Upper lobe of left lung (tissue), 6 donors: ENCODE measurements at regions not wholly inside any gene's neighbourhood (a gene's known extent, or its start where the extent isn't known, plus 50 kb on each side); places are given as distances from the start of the nearest gene placed in this dataset.

Experiments used
- ATAC-seq, 2 donors: fragments of 200-7000 bp; cut with Tn5 transposase; one replicate each; pipeline ENCODE4 v1.9.1; 2022; ENCODE audit warnings: mild to moderate bottlenecking in 2 of 2, moderate library complexity in 2 of 2; ENCODE audit not compliant: low FRiP score in 2 of 2
- DNase-seq, 2 donors: peaks; one replicate each; pipeline ENCODE4 v3.0.0-alpha.2; 2019 to 2020
- H3K27ac ChIP-seq, 4 donors: fragments of 200-600 bp; sonication (generic); one replicate each; pipeline ENCODE4 v1.5.1; 2016 to 2019
- H3K27me3 ChIP-seq, 4 donors: fragments of 200-600 bp; sonication (generic); one replicate each; pipeline ENCODE4 v1.5.1; 2017 to 2019
- H3K36me3 ChIP-seq, 4 donors: fragments of 200-600 bp; sonication (generic); one replicate each; pipeline ENCODE4 v1.5.1; 2016 to 2019
- H3K4me1 ChIP-seq, 4 donors: fragments of 200-600 bp; sonication (generic); one replicate each; pipeline ENCODE4 v1.5.1; 2018 to 2019
- H3K4me3 ChIP-seq, 4 donors: fragments of 200-600 bp; sonication (generic); one replicate each; pipeline ENCODE4 v1.5.1; 2017 to 2019; ENCODE audit warnings: mild to moderate bottlenecking in 2 of 4, moderate library complexity in 1 of 4
- H3K9me3 ChIP-seq, 4 donors: fragments of 200-600 bp; sonication (generic); one replicate each; pipeline ENCODE4 v1.5.1; 2018 to 2019
- CTCF ChIP-seq, 6 experiments: fragments of 450-650 bp in 4 of 6; fragments of 200-600 bp in 2 of 6; sonication (generic) in 2 of 6; IDR thresholded peaks; one replicate each; pipeline ENCODE4 v1.5.1; 2016 to 2019; ENCODE audit warnings: antibody characterized with exemption in 6 of 6
- EP300 ChIP-seq, 4 donors: sonication (generic); formaldehyde crosslinking; IDR thresholded peaks; one replicate each; pipeline ENCODE4 v1.5.1; 2017; ENCODE audit warnings: antibody characterized with exemption in 4 of 4, control low read depth in 2 of 4
- POLR2A ChIP-seq, 4 donors: fragments of 450-650 bp; IDR thresholded peaks; one replicate each; pipeline ENCODE4 v1.5.1; 2016 to 2017; ENCODE audit warnings: antibody characterized with exemption in 4 of 4, mild to moderate bottlenecking in 2 of 4
- POLR2AphosphoS5 ChIP-seq, 2 donors: sonication (generic); formaldehyde crosslinking; IDR thresholded peaks; one replicate each; pipeline ENCODE4 v1.5.1; 2017; ENCODE audit warnings: antibody characterized with exemption in 2 of 2
- WGBS, 2 donors: methylation state at CpG; one replicate each; pipeline ENCODE4 v1.1.5; 2017 to 2018; 5-methylcytosine and 5-hydroxymethylcytosine counted together
- donor health status: DM: no; HTN: no; CAD: no; lungs with moderate emphysema.
- donor health status: DM: no; HTN: yes; CAD: no; lungs with severe emphysema.

DNA sequence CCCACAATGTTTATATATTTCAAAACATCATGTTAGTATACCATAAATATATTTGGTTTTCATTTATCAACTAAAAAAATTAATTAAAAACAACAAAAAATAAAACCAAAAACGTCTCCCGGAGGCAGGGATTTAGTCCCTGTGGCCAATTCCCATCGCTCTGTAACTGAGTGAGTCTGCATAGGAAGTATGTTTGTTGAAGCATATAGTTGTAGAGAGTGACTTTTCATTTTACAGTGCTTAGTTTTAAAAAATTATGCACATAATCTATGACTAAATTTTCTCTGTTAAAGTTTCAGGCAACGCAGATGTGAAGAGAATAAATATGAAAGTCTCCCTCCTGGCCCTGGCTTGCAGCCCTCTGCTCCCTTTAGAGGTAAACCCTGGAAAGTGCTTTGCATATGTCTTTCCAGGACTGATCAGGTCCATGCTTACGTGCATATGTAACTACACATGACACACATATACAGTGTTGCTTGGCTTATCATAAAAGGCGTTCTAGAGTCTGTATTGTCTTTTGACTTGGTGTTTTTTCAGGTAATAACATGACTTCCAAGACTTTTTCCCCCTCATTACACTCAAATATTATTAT lies 63.4 kb upstream of the SORBS2 start:
- no peak for TF ChIP-seq POLR2AphosphoS5 (IDR thresholded peaks at IDR 0.05)
- no peak for TF ChIP-seq EP300 (IDR thresholded peaks at IDR 0.05)
- Histone ChIP-seq H3K27me3 (no peaks in the 10 kb centered on the region), H3K4me1 (peaks cover 0 to 6% (median 0%) of the 10 kb centered on the region in 4 donors), H3K36me3 (no peaks in the 10 kb centered on the region), H3K27ac (no peak overlapping the region), H3K9me3 (no peaks in the 10 kb centered on the region), H3K4me3 (no peak overlapping the region)
- ATAC-seq: no peak
- no peak for DNase-seq
- WGBS, 2 donors: 85 to 90% methylated on average over 6 of the region's 6 CpGs

DNA sequence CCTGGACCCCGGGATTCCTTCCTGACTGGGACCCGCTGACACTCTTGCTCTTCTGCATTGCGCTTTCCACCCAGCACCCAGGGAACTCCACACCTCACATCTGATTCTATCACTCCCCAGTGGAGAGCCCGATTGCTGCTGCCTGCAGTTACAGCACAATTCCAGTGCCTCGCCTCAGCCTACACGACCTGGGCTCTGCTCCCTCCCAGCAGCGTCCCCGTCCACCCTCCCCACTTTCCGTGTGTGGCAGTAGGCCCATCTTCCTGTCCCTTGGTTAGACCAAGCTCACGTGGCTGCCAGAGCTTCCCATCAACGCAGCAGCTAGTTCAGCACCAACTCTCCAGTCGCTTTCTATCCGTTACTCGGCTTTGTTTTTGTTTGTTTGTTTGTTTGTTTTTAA lies 66.6 kb upstream of the SORBS2 start:
- Histone ChIP-seq H3K27me3 (no peaks in the 10 kb centered on the region), H3K4me1 (peaks cover 0 to 13% (median 0%) of the 10 kb centered on the region in 4 donors), H3K27ac (no peak overlapping the region), H3K36me3 (no peaks in the 10 kb centered on the region), H3K4me3 (no peak overlapping the region), H3K9me3 (no peaks in the 10 kb centered on the region)
- WGBS, 2 donors: 92 to 94% methylated on average over 14 of the region's 14 CpGs
- ATAC-seq (no peak), DNase-seq (peak in 1 of 2 donors; percentile 36)
- TF ChIP-seq POLR2A (IDR thresholded peaks at IDR 0.05) (no peak), CTCF (IDR thresholded peaks at IDR 0.05) (no peak), POLR2AphosphoS5 (IDR thresholded peaks at IDR 0.05) (no peak), EP300 (IDR thresholded peaks at IDR 0.05) (no peak)

DNA sequence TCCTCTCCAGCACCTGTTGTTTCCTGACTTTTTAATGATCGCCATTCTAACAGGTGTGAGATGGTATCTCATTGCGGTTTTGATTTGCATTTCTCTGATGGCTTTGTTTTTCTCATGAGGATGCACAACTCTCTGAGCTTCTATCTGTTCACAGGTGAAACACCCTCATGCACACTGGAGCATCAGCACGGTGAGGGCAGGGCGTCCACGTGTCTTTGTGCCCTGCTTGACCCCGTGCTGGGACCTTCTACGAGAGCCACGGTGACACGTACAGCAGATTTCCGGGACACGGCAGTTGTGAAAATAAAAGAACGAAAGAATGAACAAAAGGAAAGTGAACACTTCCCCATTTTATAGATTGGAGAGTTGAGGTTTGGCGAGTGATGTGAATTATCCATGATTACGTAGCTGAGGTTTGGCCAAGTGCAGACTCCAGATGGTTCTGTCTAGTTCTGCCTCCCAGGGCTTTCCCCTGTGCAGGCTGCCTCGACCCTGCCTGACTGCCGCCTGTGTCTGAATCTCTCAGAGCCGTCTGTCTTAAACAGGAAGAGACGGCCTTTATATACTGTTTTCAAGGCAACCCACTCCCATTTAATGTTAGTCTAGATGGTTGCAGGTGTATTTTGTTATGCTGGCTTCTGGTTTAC lies 67.8 kb upstream of the SORBS2 start:
- no peak for TF ChIP-seq POLR2AphosphoS5 (IDR thresholded peaks at IDR 0.05)
- TF ChIP-seq POLR2A (IDR thresholded peaks at IDR 0.05): no peak
- no peak for TF ChIP-seq CTCF (IDR thresholded peaks at IDR 0.05)
- no peak for TF ChIP-seq EP300 (IDR thresholded peaks at IDR 0.05)
- Histone ChIP-seq H3K36me3 (no peaks in the 10 kb centered on the region), H3K27ac (no peak overlapping the region), H3K27me3 (no peaks in the 10 kb centered on the region), H3K4me1 (peaks cover 0 to 13% (median 0%) of the 10 kb centered on the region in 4 donors), H3K9me3 (no peaks in the 10 kb centered on the region), H3K4me3 (no peak overlapping the region)
- 89% methylated on average over 18 of the region's 18 CpGs for WGBS, 2 donors
- DNase-seq (peak in 1 of 2 donors; percentile 5), ATAC-seq (no peak)

GRCh38 chr4:185880571-185880970 lies 68.6 kb upstream of the SORBS2 start:
- no peaks in the 10 kb centered on the region for H3K36me3 ChIP-seq
- no peak overlapping the region for H3K27ac ChIP-seq
- no peak for DNase-seq
- ATAC-seq: no peak
- H3K9me3 ChIP-seq: no peaks in the 10 kb centered on the region
- TF ChIP-seq EP300 (IDR thresholded peaks at IDR 0.05): no peak
- no peak for TF ChIP-seq CTCF (IDR thresholded peaks at IDR 0.05)
- H3K4me1 ChIP-seq: peaks cover 0 to 13% (median 0%) of the 10 kb centered on the region in 4 donors
- H3K27me3 ChIP-seq: no peaks in the 10 kb centered on the region
- no peak overlapping the region for H3K4me3 ChIP-seq
- 49% methylated on average over 3 of the region's 3 CpGs for WGBS, 2 donors

DNA sequence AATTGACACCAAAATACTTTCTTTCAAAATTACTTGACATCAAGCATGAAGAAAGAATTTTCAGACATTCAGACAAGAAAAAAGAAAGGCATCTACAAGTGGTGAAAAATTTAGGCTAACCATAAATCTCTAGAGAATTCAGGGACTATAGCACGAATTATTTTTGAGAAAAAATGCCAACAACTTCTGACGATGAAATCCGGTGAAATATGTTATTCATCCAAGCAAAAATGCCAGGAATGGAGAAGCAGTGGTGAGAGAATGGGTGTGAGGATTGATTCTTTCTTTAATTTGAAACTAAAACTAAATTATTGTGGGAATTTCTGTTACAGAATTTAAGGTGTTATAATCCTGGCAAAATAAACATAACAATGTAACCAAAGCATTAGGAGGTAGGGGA lies 69.4 kb upstream of the SORBS2 start:
- DNase-seq (no peak), ATAC-seq (no peak)
- H3K27me3 ChIP-seq: no peaks in the 10 kb centered on the region
- no peaks in the 10 kb centered on the region for H3K9me3 ChIP-seq
- no peak overlapping the region for H3K4me3 ChIP-seq
- TF ChIP-seq CTCF (IDR thresholded peaks at IDR 0.05) (no peak), POLR2A (IDR thresholded peaks at IDR 0.05) (no peak), POLR2AphosphoS5 (IDR thresholded peaks at IDR 0.05) (no peak), EP300 (IDR thresholded peaks at IDR 0.05) (no peak)
- 59 to 71% methylated on average over 3 of the region's 3 CpGs for WGBS, 2 donors
- no peaks in the 10 kb centered on the region for H3K36me3 ChIP-seq
- H3K4me1 ChIP-seq: peaks cover 0 to 13% (median 0%) of the 10 kb centered on the region in 4 donors
- H3K27ac ChIP-seq: no peak overlapping the region
